Thymus (tissue), 11 donors: ENCODE measurements at regions not wholly inside any gene's neighbourhood (a gene's known extent, or its start where the extent isn't known, plus 50 kb on each side); places are given as distances from the start of the nearest gene placed in this dataset.

ENCODE experiments used
- DNase-seq, 9 donors: peaks; one replicate each; pipeline ENCODE4 v3.0.0-alpha.2; 2013; ENCODE audit warnings: low spot score in 9 of 9, low read depth in 6 of 9, missing footprints in 1 of 9
- H3K27ac ChIP-seq, 2 donors: one replicate each; pipeline ENCODE4 v1.5.1; 2013; ENCODE audit warnings: control low read depth in 1 of 2, low read depth in 1 of 2, low read length in 1 of 2, mild to moderate bottlenecking in 1 of 2, moderate library complexity in 1 of 2
- H3K27me3 ChIP-seq, 2 donors: one replicate each; pipeline ENCODE4 v1.5.1; 2013; ENCODE audit warnings: low read length in 1 of 2; ENCODE audit not compliant: control insufficient read depth in 2 of 2, insufficient read depth in 1 of 2
- H3K36me3 ChIP-seq, 2 donors: one replicate each; pipeline ENCODE4 v1.5.1; 2013; ENCODE audit warnings: low read length in 1 of 2, mild to moderate bottlenecking in 1 of 2, moderate library complexity in 1 of 2; ENCODE audit not compliant: control insufficient read depth in 2 of 2, insufficient read depth in 2 of 2
- H3K4me1 ChIP-seq, 2 donors: one replicate each; pipeline ENCODE4 v1.5.1; 2013; ENCODE audit warnings: low read length in 2 of 2; ENCODE audit not compliant: control insufficient read depth in 2 of 2, insufficient read depth in 2 of 2
- H3K4me3 ChIP-seq, 2 donors: one replicate each; pipeline ENCODE4 v1.5.1; 2013; ENCODE audit warnings: low read length in 2 of 2, control low read depth in 1 of 2, mild to moderate bottlenecking in 1 of 2
- H3K9me3 ChIP-seq, 2 donors: one replicate each; pipeline ENCODE4 v1.5.1; 2013; ENCODE audit warnings: low read length in 1 of 2, mild to moderate bottlenecking in 1 of 2; ENCODE audit not compliant: control insufficient read depth in 2 of 2, insufficient read depth in 1 of 2
- WGBS: extraction: QIAGEN DNeasy Blood & Tissue Kit; methylation state at CpG from one replicate; pipeline ENCODE4 v1.1.7; 2013; 5-methylcytosine and 5-hydroxymethylcytosine counted together
- donor health status: healthy.

GRCh38 chr22:48515571-48516200 lies 1312.0 kb downstream of the BRD1 start:
- DNase-seq = no peak
- no peaks in the 10 kb centered on the region for H3K36me3 ChIP-seq

GRCh38 chr22:48513929-48514328 lies 1313.7 kb downstream of the BRD1 start:
- H3K27ac ChIP-seq = no peak overlapping the region
- no peaks in the 10 kb centered on the region for H3K36me3 ChIP-seq
- WGBS = 91% methylated on average over 10 of the region's 10 CpGs
- no peak for DNase-seq
- no peaks in the 10 kb centered on the region for H3K9me3 ChIP-seq
- H3K27me3 ChIP-seq = no peaks in the 10 kb centered on the region
- no peak overlapping the region for H3K4me3 ChIP-seq
- no peaks in the 10 kb centered on the region for H3K4me1 ChIP-seq

More at GRCh38 chr22:48515571-48516200, 1312.0 kb downstream of the BRD1 start:
- WGBS = 86% methylated on average over 24 of the region's 24 CpGs
- Histone ChIP-seq H3K27ac (no peak overlapping the region), H3K27me3 (no peaks in the 10 kb centered on the region), H3K9me3 (no peaks in the 10 kb centered on the region), H3K4me1 (no peaks in the 10 kb centered on the region), H3K4me3 (no peak overlapping the region)

GRCh38 chr22:48513446-48513845 lies 1314.2 kb downstream of the BRD1 start:
- Histone ChIP-seq H3K4me3 (no peak overlapping the region), H3K9me3 (no peaks in the 10 kb centered on the region), H3K4me1 (no peaks in the 10 kb centered on the region), H3K36me3 (no peaks in the 10 kb centered on the region), H3K27ac (no peak overlapping the region), H3K27me3 (no peaks in the 10 kb centered on the region)
- no peak for DNase-seq
- WGBS = 95% methylated on average over 10 of the region's 10 CpGs

- DNase-seq = no peak
- Histone ChIP-seq H3K4me3 (no peak overlapping the region), H3K36me3 (no peaks in the 10 kb centered on the region), H3K9me3 (no peaks in the 10 kb centered on the region), H3K27ac (no peak overlapping the region), H3K27me3 (no peaks in the 10 kb centered on the region), H3K4me1 (no peaks in the 10 kb centered on the region)
- WGBS = 94% methylated on average over 23 of the region's 23 CpGs
These were observed 1315.8 kb downstream of the BRD1 start for GRCh38 chr22:48511781-48512327.

- DNase-seq = no peak
- Histone ChIP-seq H3K4me3 (no peak overlapping the region), H3K36me3 (no peaks in the 10 kb centered on the region), H3K9me3 (no peaks in the 10 kb centered on the region), H3K27me3 (no peaks in the 10 kb centered on the region), H3K27ac (no peak overlapping the region), H3K4me1 (no peaks in the 10 kb centered on the region)
- WGBS = 84% methylated on average over 7 of the region's 7 CpGs
These were observed 1316.5 kb downstream of the BRD1 start for GRCh38 chr22:48511211-48511610.

- Histone ChIP-seq H3K4me3 (no peak overlapping the region), H3K9me3 (no peaks in the 10 kb centered on the region), H3K27me3 (no peaks in the 10 kb centered on the region), H3K36me3 (no peaks in the 10 kb centered on the region), H3K27ac (no peak overlapping the region), H3K4me1 (no peaks in the 10 kb centered on the region)
- WGBS = 76% methylated on average over 2 of the region's 2 CpGs
- DNase-seq = no peak
These were observed 1317.1 kb downstream of the BRD1 start for GRCh38 chr22:48510599-48510998.

- Histone ChIP-seq H3K36me3 (no peaks in the 10 kb centered on the region), H3K9me3 (no peaks in the 10 kb centered on the region), H3K27me3 (no peaks in the 10 kb centered on the region), H3K4me3 (no peak overlapping the region), H3K27ac (no peak overlapping the region), H3K4me1 (no peaks in the 10 kb centered on the region)
- DNase-seq = no peak
- 85% methylated on average over 23 of the region's 23 CpGs for WGBS
These were observed 1319.9 kb downstream of the BRD1 start for GRCh38 chr22:48507595-48508350.

GRCh38 chr22:48507171-48507570 lies 1320.5 kb downstream of the BRD1 start:
- H3K4me3 ChIP-seq = no peak overlapping the region
- H3K36me3 ChIP-seq = no peaks in the 10 kb centered on the region
- 91% methylated on average over 9 of the region's 9 CpGs for WGBS
- no peaks in the 10 kb centered on the region for H3K27me3 ChIP-seq
- no peak for DNase-seq
- H3K9me3 ChIP-seq = no peaks in the 10 kb centered on the region
- no peaks in the 10 kb centered on the region for H3K4me1 ChIP-seq
- H3K27ac ChIP-seq = no peak overlapping the region

GRCh38 chr22:48506506-48507145 lies 1321.0 kb downstream of the BRD1 start:
- no peaks in the 10 kb centered on the region for H3K9me3 ChIP-seq
- WGBS = 95% methylated on average over 17 of the region's 17 CpGs
- no peak overlapping the region for H3K27ac ChIP-seq
- H3K36me3 ChIP-seq = no peaks in the 10 kb centered on the region
- H3K27me3 ChIP-seq = no peaks in the 10 kb centered on the region
- H3K4me3 ChIP-seq = no peak overlapping the region
- DNase-seq = no peak
- no peaks in the 10 kb centered on the region for H3K4me1 ChIP-seq
